ENCODE measurements at regions not wholly inside any gene's neighbourhood (a gene's known extent, or its start where the extent isn't known, plus 50 kb on each side); places are given as distances from the start of the nearest gene placed in this dataset.

GRCh38 chr9:78783743-78784142, 486.8 kb downstream of the PSAT1 start:
- peak; percentile 27 for DNase-seq
- Histone ChIP-seq H3K4me3 (no peak overlapping the region), H3K79me2 (ENCODE audit: insufficient read depth) (no peaks in the 10 kb centered on the region), H3K9ac (no peak overlapping the region), H3K4me1 (ENCODE audit: insufficient read depth) (peaks cover 28% of the 10 kb centered on the region), H3K36me3 (ENCODE audit: low read depth) (no peaks in the 10 kb centered on the region), H3F3A (ENCODE audit: insufficient read depth) (peaks cover 28% of the 10 kb centered on the region; the same call in 1 of the 2 replicates), H4K20me1 (ENCODE audit: insufficient read depth) (no peaks in the 10 kb centered on the region), H3K4me2 (ENCODE audit: unreplicated experiment) (no peak overlapping the region), H2AFZ (no peak overlapping the region), H3K9me3 (ENCODE audit: low read depth) (no peaks in the 10 kb centered on the region), H3K9me2 (ENCODE audit: insufficient read depth) (no peaks in the 10 kb centered on the region), H3K27ac (no peak overlapping the region), H3K27me3 (replicated peaks; ENCODE audit: insufficient read depth) (no peaks in the 10 kb centered on the region)
- in situ Hi-C loops (cut with MboI): no loop called here
- TF ChIP-seq EZH2phosphoT487 (IDR thresholded peaks at IDR 0.05; ENCODE audit: insufficient read depth, low read depth) (no peak), EZH2 (IDR thresholded peaks at IDR 0.05; ENCODE audit: insufficient read depth, poor library complexity, severe bottlenecking) (no peak)

- Histone ChIP-seq H3K4me1 (ENCODE audit: insufficient read depth) (peaks cover 28% of the 10 kb centered on the region), H3K9ac (peak overlapping the region; percentile 18; the same call in 1 of the 2 replicates), H3K36me3 (ENCODE audit: low read depth) (no peaks in the 10 kb centered on the region), H3K4me2 (ENCODE audit: unreplicated experiment) (peak overlapping the region; percentile 59), H3K27ac (peak overlapping the region; percentile 56), H3F3A (ENCODE audit: insufficient read depth) (peaks cover 28% of the 10 kb centered on the region; the same call in 1 of the 2 replicates), H3K27me3 (replicated peaks; ENCODE audit: insufficient read depth) (no peaks in the 10 kb centered on the region), H3K4me3 (no peak overlapping the region), H3K9me2 (ENCODE audit: insufficient read depth) (no peaks in the 10 kb centered on the region), H2AFZ (peak overlapping the region; percentile 59; the same call in 1 of the 2 replicates), H3K79me2 (ENCODE audit: insufficient read depth) (no peaks in the 10 kb centered on the region), H3K9me3 (ENCODE audit: low read depth) (no peaks in the 10 kb centered on the region), H4K20me1 (ENCODE audit: insufficient read depth) (no peaks in the 10 kb centered on the region)
- WGBS, 2 experiments (ENCODE audit: low coverage in 1 of 2, low lambda C conversion rate in 2 of 2, missing lambda C conversion rate in 2 of 2): 24 to 27% methylated on average over 3 of the region's 3 CpGs
- TF ChIP-seq EZH2 (IDR thresholded peaks at IDR 0.05; ENCODE audit: insufficient read depth, poor library complexity, severe bottlenecking) (no peak), EZH2phosphoT487 (IDR thresholded peaks at IDR 0.05; ENCODE audit: insufficient read depth, low read depth) (no peak)
- DNase-seq: peak; percentile 87
- in situ Hi-C loops (cut with MboI): no loop called here
These were observed 489.9 kb downstream of the PSAT1 start for GRCh38 chr9:78786794-78787193.

GRCh38 chr9:78788101-78788500, 491.2 kb downstream of the PSAT1 start:
- Histone ChIP-seq H3K9me3 (ENCODE audit: low read depth) (no peaks in the 10 kb centered on the region), H3K4me3 (no peak overlapping the region), H2AFZ (peak overlapping the region; percentile 56), H3K9me2 (ENCODE audit: insufficient read depth) (no peaks in the 10 kb centered on the region), H3K36me3 (ENCODE audit: low read depth) (no peaks in the 10 kb centered on the region), H3K27me3 (replicated peaks; ENCODE audit: insufficient read depth) (no peaks in the 10 kb centered on the region), H3K79me2 (ENCODE audit: insufficient read depth) (no peaks in the 10 kb centered on the region), H4K20me1 (ENCODE audit: insufficient read depth) (no peaks in the 10 kb centered on the region), H3K9ac (no peak overlapping the region), H3K27ac (peak overlapping the region; percentile 41), H3F3A (ENCODE audit: insufficient read depth) (peaks cover 28% of the 10 kb centered on the region; the same call in 1 of the 2 replicates), H3K4me2 (ENCODE audit: unreplicated experiment) (peak overlapping the region; percentile 50), H3K4me1 (ENCODE audit: insufficient read depth) (peaks cover 28% of the 10 kb centered on the region)
- peak; percentile 61 for DNase-seq
- in situ Hi-C loops (cut with MboI): no loop called here
- no peak for TF ChIP-seq EZH2phosphoT487 (IDR thresholded peaks at IDR 0.05; ENCODE audit: insufficient read depth, low read depth)
- TF ChIP-seq EZH2 (IDR thresholded peaks at IDR 0.05; ENCODE audit: insufficient read depth, poor library complexity, severe bottlenecking): no peak

GRCh38 chr9:78791779-78792178, 494.9 kb downstream of the PSAT1 start:
- H3K4me1 ChIP-seq (ENCODE audit: insufficient read depth): peaks cover 19% of the 10 kb centered on the region
- in situ Hi-C loops (cut with MboI): no loop called here
- DNase-seq: no peak
- TF ChIP-seq EZH2 (IDR thresholded peaks at IDR 0.05; ENCODE audit: insufficient read depth, poor library complexity, severe bottlenecking): no peak
- no peak for TF ChIP-seq EZH2phosphoT487 (IDR thresholded peaks at IDR 0.05; ENCODE audit: insufficient read depth, low read depth)
- H3K36me3 ChIP-seq (ENCODE audit: low read depth): no peaks in the 10 kb centered on the region
- H3K4me3 ChIP-seq: no peak overlapping the region
- H3K9me2 ChIP-seq (ENCODE audit: insufficient read depth): no peaks in the 10 kb centered on the region
- H3K4me2 ChIP-seq (ENCODE audit: unreplicated experiment): no peak overlapping the region
- no peaks in the 10 kb centered on the region for H3K27me3 ChIP-seq (replicated peaks; ENCODE audit: insufficient read depth)
- H4K20me1 ChIP-seq (ENCODE audit: insufficient read depth): no peaks in the 10 kb centered on the region
- H3K27ac ChIP-seq: no peak overlapping the region
- WGBS, 2 experiments (ENCODE audit: low coverage in 1 of 2, low lambda C conversion rate in 2 of 2, missing lambda C conversion rate in 2 of 2): 60 to 63% methylated on average over 2 of the region's 2 CpGs
- H3K9ac ChIP-seq: no peak overlapping the region
- H2AFZ ChIP-seq: no peak overlapping the region
- H3K79me2 ChIP-seq (ENCODE audit: insufficient read depth): no peaks in the 10 kb centered on the region
- no peaks in the 10 kb centered on the region for H3K9me3 ChIP-seq (ENCODE audit: low read depth)
- peaks cover 18% of the 10 kb centered on the region; the same call in 1 of the 2 replicates for H3F3A ChIP-seq (ENCODE audit: insufficient read depth)

- peaks cover 8% of the 10 kb centered on the region; the same call in 1 of the 2 replicates for H3F3A ChIP-seq (ENCODE audit: insufficient read depth)
- H3K9me3 ChIP-seq (ENCODE audit: low read depth): no peaks in the 10 kb centered on the region
- DNase-seq: no peak
- H3K79me2 ChIP-seq (ENCODE audit: insufficient read depth): no peaks in the 10 kb centered on the region
- no peak overlapping the region for H3K27ac ChIP-seq
- no peaks in the 10 kb centered on the region for H4K20me1 ChIP-seq (ENCODE audit: insufficient read depth)
- H3K9me2 ChIP-seq (ENCODE audit: insufficient read depth): no peaks in the 10 kb centered on the region
- no peaks in the 10 kb centered on the region for H3K36me3 ChIP-seq (ENCODE audit: low read depth)
- in situ Hi-C loops (cut with MboI): no loop called here
- H3K4me2 ChIP-seq (ENCODE audit: unreplicated experiment): no peak overlapping the region
- peaks cover 9% of the 10 kb centered on the region for H3K4me1 ChIP-seq (ENCODE audit: insufficient read depth)
- H3K9ac ChIP-seq: no peak overlapping the region
- H3K27me3 ChIP-seq (replicated peaks; ENCODE audit: insufficient read depth): no peaks in the 10 kb centered on the region
- H3K4me3 ChIP-seq: no peak overlapping the region
- H2AFZ ChIP-seq: no peak overlapping the region
- 30 to 34% methylated on average over 3 of the region's 3 CpGs for WGBS, 2 experiments (ENCODE audit: low coverage in 1 of 2, low lambda C conversion rate in 2 of 2, missing lambda C conversion rate in 2 of 2)
- no peak for TF ChIP-seq EZH2 (IDR thresholded peaks at IDR 0.05; ENCODE audit: insufficient read depth, poor library complexity, severe bottlenecking)
- TF ChIP-seq EZH2phosphoT487 (IDR thresholded peaks at IDR 0.05; ENCODE audit: insufficient read depth, low read depth): no peak
These were observed 495.8 kb downstream of the PSAT1 start for GRCh38 chr9:78792745-78793144.

Data from GM23248 (cell line).